ENCODE measurements at regions not wholly inside any gene's neighbourhood (a gene's known extent, or its start where the extent isn't known, plus 50 kb on each side); places are given as distances from the start of the nearest gene placed in this dataset.
"Not testable (repeated sequence)": the region's sequence is repeated elsewhere in the genome, so short reads cannot be mapped to it uniquely, and the experiment has no call there.

GRCh38 chr16:79897453-79898146 lies 297.1 kb upstream of the MAF start:
- no peak for DNase-seq (ENCODE audit: low read depth)

- no peak for DNase-seq (ENCODE audit: low read depth)
Measured at GRCh38 chr16:79897104-79897452, 296.5 kb upstream of the MAF start.

GRCh38 chr16:79895917-79896203 lies 295.3 kb upstream of the MAF start:
- no peak for DNase-seq (ENCODE audit: low read depth)

GRCh38 chr16:79895053-79895916 lies 294.7 kb upstream of the MAF start:
- no peak for DNase-seq (ENCODE audit: low read depth)

- DNase-seq (ENCODE audit: low read depth) = no peak
Measured at GRCh38 chr16:79893445-79893844, 292.9 kb upstream of the MAF start.

GRCh38 chr16:79892278-79892677 lies 291.7 kb upstream of the MAF start:
- no peak for DNase-seq (ENCODE audit: low read depth)

- DNase-seq (ENCODE audit: low read depth) = no peak
Measured at GRCh38 chr16:79891458-79891857, 290.9 kb upstream of the MAF start.

- no peak for DNase-seq (ENCODE audit: low read depth)
Measured at GRCh38 chr16:79887541-79888540, 287.3 kb upstream of the MAF start.

- DNase-seq (ENCODE audit: low read depth) = no peak
Measured at GRCh38 chr16:79885320-79885719, 284.8 kb upstream of the MAF start.

GRCh38 chr16:79883494-79883893 lies 283.0 kb upstream of the MAF start:
- no peak for DNase-seq (ENCODE audit: low read depth)

- no peak for DNase-seq (ENCODE audit: low read depth)
Measured at GRCh38 chr16:79882340-79883005, 281.9 kb upstream of the MAF start.

GRCh38 chr16:79881107-79881506 lies 280.6 kb upstream of the MAF start:
- not testable (repeated sequence) for DNase-seq (ENCODE audit: low read depth)

GRCh38 chr16:79876332-79876730 lies 275.8 kb upstream of the MAF start:
- DNase-seq (ENCODE audit: low read depth) = no peak

- no peak for DNase-seq (ENCODE audit: low read depth)
Measured at GRCh38 chr16:79874391-79874790, 273.9 kb upstream of the MAF start.

- no peak for DNase-seq (ENCODE audit: low read depth)
Measured at GRCh38 chr16:79873825-79874224, 273.3 kb upstream of the MAF start.

- no peak for DNase-seq (ENCODE audit: low read depth)
Measured at GRCh38 chr16:79871906-79872305, 271.4 kb upstream of the MAF start.

- no peak for DNase-seq (ENCODE audit: low read depth)
Measured at GRCh38 chr16:79870016-79870886, 269.7 kb upstream of the MAF start.

- DNase-seq (ENCODE audit: low read depth) = no peak
Measured at GRCh38 chr16:79869304-79870015, 268.9 kb upstream of the MAF start.

GRCh38 chr16:79868841-79869240 lies 268.3 kb upstream of the MAF start:
- DNase-seq (ENCODE audit: low read depth) = no peak

- DNase-seq (ENCODE audit: low read depth) = no peak
Measured at GRCh38 chr16:79867425-79867997, 267.0 kb upstream of the MAF start.

Data from forelimb muscle (tissue), 1 donor.